Panc1 (cell line): ENCODE measurements at regions not wholly inside any gene's neighbourhood (a gene's known extent, or its start where the extent isn't known, plus 50 kb on each side); places are given as distances from the start of the nearest gene placed in this dataset.

ENCODE experiments used
- POLR2AphosphoS5 ChIP-seq: IDR thresholded peaks from 2 replicates; pipeline ENCODE4 v1.6.1; 2012; ENCODE audit warnings: mild to moderate bottlenecking, low read depth, low read length, moderate library complexity
- TF ChIP-seq, protein P1 (sequence below): fragments of 450-650 bp; IDR thresholded peaks from 2 replicates; pipeline ENCODE4 v1.5.1; 2017; ENCODE audit warnings: mild to moderate bottlenecking

- TF ChIP-seq POLR2AphosphoS5 = no peak
- TF ChIP-seq, protein P1, sequence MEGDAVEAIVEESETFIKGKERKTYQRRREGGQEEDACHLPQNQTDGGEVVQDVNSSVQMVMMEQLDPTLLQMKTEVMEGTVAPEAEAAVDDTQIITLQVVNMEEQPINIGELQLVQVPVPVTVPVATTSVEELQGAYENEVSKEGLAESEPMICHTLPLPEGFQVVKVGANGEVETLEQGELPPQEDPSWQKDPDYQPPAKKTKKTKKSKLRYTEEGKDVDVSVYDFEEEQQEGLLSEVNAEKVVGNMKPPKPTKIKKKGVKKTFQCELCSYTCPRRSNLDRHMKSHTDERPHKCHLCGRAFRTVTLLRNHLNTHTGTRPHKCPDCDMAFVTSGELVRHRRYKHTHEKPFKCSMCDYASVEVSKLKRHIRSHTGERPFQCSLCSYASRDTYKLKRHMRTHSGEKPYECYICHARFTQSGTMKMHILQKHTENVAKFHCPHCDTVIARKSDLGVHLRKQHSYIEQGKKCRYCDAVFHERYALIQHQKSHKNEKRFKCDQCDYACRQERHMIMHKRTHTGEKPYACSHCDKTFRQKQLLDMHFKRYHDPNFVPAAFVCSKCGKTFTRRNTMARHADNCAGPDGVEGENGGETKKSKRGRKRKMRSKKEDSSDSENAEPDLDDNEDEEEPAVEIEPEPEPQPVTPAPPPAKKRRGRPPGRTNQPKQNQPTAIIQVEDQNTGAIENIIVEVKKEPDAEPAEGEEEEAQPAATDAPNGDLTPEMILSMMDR = no peak
Observed at GRCh38 chr17:77271411-77271810, 130.6 kb downstream of the SEC14L1 start.
